GM21447 (cell line): ENCODE measurements at regions not wholly inside any gene's neighbourhood (a gene's known extent, or its start where the extent isn't known, plus 50 kb on each side); places are given as distances from the start of the nearest gene placed in this dataset.
"Not testable (repeated sequence)": the region's sequence is repeated elsewhere in the genome, so short reads cannot be mapped to it uniquely, and the experiment has no call there.

ENCODE experiments used
- ATAC-seq: cut with Tn5 transposase; IDR thresholded peaks from one replicate; pipeline ENCODE4 v1.9.1; 2021; ENCODE audit not compliant: unreplicated experiment

GRCh38 chr1:185477638-185478580 is 160.9 kb upstream of the IVNS1ABP start:
- ATAC-seq: no peak

DNA sequence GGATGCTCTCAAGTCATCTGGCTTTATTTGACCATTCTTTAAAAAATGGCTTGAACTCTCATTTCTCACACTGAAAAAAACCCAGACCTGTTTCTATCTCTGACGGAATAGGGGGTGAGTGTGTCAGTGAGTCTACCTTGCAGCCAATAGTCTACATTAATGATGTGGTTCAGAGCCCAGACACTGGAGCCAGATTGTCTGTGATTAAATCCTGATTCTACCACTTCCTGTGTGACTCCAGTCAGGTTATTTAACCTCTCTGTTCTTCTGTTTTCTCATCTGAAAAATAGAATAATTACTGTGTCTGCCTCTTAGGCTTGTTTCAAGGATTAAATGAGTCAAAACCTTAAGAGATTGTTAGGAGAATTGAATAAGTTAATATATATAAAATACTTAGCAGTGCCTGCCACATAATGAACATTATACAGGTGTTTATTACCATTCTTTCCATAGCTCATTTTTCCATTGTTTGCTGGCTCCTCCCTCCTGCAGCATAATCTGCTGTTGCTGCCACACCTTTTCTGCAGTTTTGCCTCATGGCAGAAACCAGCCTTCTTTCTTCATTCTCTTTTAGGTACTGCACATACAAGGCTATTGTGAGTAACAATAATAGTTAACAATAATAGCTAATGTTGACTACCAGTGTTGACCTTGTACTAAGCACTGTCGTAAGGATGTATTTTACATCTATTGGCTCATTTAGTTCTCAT is 157.6 kb upstream of the IVNS1ABP start:
- no peak for ATAC-seq

GRCh38 chr1:185473186-185473585 is 156.1 kb upstream of the IVNS1ABP start:
- no peak for ATAC-seq

- ATAC-seq: no peak
Measured at GRCh38 chr1:185468626-185469025, 151.6 kb upstream of the IVNS1ABP start.

DNA sequence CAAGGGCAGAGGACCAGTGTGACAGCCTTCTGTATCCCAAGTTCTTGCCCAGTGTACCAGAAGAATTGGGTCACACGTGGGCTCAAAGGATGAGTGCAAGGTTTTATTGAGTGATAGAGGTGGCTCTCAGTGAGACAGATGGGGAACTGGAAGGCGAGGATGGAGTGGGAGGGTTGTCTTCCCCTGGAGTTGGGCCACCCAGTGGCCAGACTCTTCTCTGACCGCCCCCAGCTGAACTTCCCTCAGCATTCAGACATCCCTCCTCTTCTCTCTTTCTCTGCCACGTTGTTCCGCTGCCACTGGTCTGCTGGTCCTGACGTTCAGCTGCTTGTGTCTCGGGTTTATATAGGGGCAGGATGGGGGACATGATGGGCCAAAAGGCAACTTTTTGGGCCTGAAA is 150.1 kb upstream of the IVNS1ABP start:
- no peak for ATAC-seq

GRCh38 chr1:185464777-185465176 is 147.7 kb upstream of the IVNS1ABP start:
- ATAC-seq: no peak

DNA sequence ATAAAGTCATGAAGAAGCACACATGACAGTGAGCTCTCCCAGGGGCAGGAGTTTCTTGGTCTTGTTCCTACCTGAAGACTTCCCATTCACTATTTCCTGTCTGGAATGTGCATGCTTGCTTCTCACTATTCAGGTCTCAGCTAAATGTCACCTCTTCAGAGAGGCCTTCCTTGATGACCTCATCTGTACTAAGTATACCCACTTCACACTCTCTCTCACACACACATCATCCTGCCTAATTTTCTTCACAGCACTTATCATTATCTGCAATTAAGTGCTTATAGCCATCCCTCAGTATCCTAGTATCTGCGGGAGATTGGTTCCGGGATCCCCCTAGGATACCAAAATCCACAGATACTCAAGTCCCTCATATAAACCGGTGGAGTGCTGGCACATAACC is 146.4 kb upstream of the IVNS1ABP start:
- no peak for ATAC-seq

- ATAC-seq: no peak
Measured at GRCh38 chr1:185463011-185463410, 146.0 kb upstream of the IVNS1ABP start.

GRCh38 chr1:185460723-185461122 is 143.7 kb upstream of the IVNS1ABP start:
- ATAC-seq: not testable (repeated sequence)

DNA sequence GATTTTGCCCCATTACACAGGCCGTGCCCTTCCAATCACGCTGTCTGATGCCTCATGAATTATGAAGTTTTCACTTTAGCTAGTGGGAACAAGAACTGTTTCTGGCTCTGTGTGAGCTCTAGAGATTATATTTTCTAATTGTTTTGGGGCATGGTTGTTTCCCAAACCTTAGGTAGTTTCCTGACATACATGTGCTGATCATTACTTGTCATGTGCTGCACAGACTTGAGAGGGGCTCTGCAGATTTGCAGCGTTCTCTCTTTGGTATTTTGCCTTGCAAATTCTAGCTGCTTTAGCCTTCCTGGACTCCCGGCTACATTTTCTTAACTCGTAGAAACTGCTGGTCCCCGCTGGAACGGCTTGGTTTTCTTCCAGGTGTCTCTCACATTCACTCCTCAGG is 142.1 kb upstream of the IVNS1ABP start:
- ATAC-seq: no peak

DNA sequence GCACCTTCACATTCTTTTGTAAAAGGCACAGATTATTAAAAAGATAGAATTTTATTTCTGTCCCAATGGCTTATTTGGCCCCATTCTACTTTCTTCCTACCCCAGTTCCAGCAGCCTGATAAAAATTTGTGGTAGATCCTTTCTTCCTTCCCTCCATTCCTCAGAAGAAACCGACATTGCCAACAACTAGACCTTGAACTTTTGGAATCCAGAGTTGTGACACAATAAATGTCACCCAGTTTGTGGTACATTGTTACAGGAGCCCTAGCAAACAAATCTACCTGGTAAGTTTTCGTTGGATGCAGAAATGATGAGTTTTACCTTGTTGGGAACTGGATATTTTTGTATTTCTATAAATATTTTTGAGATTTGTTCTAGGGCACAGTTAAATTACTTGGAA is 141.6 kb upstream of the IVNS1ABP start:
- ATAC-seq: no peak

GRCh38 chr1:185453496-185454192 is 136.6 kb upstream of the IVNS1ABP start:
- ATAC-seq: no peak

- no peak for ATAC-seq
Measured at GRCh38 chr1:185450917-185451316, 133.9 kb upstream of the IVNS1ABP start.

DNA sequence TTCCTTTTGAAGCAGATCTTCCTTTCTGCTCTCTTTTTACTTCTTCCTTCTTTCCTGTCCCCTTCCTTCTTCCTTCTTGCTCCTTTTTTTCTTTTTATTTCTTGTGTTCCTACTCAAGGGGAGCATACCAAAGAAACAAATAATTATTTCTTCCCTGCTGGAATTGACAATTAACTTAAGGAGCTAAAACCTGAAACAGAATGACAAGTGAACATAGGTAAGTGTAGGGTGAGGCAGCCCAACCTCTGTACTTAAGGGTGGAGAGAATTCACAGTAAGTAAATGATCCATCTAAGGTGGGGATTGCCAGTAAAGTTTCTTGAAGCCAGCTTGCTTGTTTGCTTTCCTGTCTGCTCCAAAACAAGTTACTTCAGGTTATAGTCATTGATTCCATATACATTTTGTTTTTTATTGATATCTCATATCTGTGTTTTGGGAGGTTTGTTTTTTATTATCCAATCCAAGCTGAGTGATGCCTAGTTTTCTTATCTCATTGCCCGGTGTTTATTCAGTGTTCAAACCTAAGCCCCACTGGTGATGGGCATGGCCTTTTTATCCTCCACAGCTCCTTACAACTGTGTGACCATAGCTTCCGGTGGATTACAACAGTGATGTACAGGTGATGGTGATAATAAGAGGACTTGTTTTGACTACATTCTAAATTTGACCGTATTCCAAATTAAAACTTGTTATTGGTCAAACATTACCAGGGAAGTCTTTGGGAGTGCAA is 133.2 kb upstream of the IVNS1ABP start:
- ATAC-seq: no peak

DNA sequence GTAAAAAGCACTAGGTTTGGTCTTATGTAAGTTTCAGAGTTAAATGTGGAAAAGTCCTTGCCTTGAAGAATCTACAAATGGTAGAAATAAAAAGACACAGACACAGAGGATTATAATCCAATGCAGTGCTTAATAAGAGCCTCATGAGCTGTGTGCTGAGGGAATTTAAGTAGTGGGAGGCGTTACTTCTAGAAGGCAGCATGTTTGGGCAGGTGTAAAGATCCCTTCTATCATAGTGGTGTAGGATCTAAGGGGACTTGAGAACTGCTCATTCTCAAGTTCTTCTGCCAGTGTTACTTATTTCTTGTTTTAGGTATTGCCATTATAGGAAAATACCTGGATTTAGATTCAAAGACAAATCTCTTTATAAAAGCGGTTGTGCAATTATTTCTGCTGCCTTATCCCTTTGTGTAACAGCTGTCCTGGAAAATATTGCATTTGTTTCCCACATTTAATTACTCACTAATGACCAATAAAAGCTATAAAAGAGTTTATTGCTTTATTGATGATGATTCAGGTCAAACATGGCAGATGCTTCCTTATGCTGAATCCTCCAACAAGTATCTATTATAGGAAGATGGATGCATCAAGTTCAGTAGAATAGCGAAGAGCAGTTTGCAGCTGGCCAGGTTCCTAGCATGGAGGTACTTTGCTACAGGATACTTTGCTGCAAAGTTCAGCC is 132.5 kb upstream of the IVNS1ABP start:
- no peak for ATAC-seq

DNA sequence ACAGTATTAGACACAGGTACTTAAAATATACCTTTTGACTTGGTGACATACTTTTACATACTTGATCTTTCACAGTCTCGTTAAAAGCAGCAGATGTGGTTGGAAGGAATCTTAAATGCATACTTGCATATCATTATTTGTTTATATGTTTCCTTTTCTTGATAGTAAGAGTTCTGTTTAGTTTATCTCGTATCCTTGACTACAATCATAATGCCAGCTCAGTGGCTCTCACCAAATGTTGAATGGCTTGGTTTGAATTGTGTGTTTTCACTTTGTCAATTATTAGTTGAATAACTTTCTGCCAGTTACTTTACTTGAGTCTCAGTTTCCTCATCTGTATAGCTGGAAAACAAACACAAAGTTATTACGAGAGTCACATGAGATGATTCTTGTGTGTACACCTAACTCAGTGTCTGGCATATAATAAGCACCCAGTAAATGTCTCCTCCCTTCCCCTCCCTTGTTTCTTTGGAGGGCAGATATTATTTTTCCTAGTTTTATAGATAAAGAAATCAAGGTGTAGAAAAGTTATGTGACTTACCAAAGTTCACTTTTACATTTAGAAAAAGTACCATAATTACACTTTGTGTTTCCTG is 131.6 kb upstream of the IVNS1ABP start:
- ATAC-seq: no peak

GRCh38 chr1:185446131-185446530 is 129.1 kb upstream of the IVNS1ABP start:
- no peak for ATAC-seq

DNA sequence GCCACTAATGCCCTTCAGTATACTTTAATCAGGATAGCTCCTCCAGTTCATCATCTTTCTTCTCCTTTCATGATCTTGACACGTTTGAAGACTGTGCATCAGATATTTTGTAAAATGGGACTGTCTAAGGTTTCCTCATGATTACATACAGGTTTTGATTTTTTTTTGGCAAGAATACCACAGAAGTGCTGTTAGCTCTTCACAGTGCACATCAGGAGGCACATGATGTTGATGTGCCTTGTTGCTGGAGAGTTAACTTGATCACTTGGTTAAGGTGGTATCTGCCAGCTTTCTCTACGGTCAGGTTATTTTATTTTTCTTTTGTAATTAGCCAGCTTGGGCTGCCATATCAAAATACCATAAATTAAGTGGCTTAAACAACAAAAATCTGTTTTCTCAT is 128.6 kb upstream of the IVNS1ABP start:
- ATAC-seq: no peak

GRCh38 chr1:185444676-185445075 is 127.6 kb upstream of the IVNS1ABP start:
- ATAC-seq: no peak

- ATAC-seq: no peak
Measured at GRCh38 chr1:185442050-185442449, 125.0 kb upstream of the IVNS1ABP start.
